H9 (cell line): ENCODE measurements at regions not wholly inside any gene's neighbourhood (a gene's known extent, or its start where the extent isn't known, plus 50 kb on each side); places are given as distances from the start of the nearest gene placed in this dataset.

Source experiments
- DNase-seq: peaks from one replicate; pipeline ENCODE4 v3.0.0-alpha.2; 2017
- H2AFZ ChIP-seq: one replicate; pipeline ENCODE4 v1.6.1; 2013; ENCODE audit warnings: mild to moderate bottlenecking, low read length, control low read depth, moderate library complexity
- H2AK5ac ChIP-seq: 2 replicates; pipeline ENCODE4 v1.6.1; 2013; ENCODE audit warnings: low read length, control low read depth, mixed read lengths; ENCODE audit not compliant: insufficient read length
- H2BK120ac ChIP-seq: one replicate; pipeline ENCODE4 v1.6.1; 2013; ENCODE audit warnings: low read depth, mild to moderate bottlenecking, low read length, control low read depth, inconsistent platforms; ENCODE audit not compliant: poor library complexity, severe bottlenecking
- H2BK12ac ChIP-seq: 2 replicates; pipeline ENCODE4 v1.6.1; 2013; ENCODE audit warnings: low read length, control low read depth, mixed read lengths, low read depth; ENCODE audit not compliant: insufficient read length
- H2BK15ac ChIP-seq: 2 replicates; pipeline ENCODE4 v1.6.1; 2013; ENCODE audit warnings: low read depth, low read length, control low read depth
- H2BK20ac ChIP-seq: one replicate; pipeline ENCODE4 v1.6.1; 2013; ENCODE audit warnings: low read depth, mild to moderate bottlenecking, low read length, control low read depth, inconsistent platforms; ENCODE audit not compliant: poor library complexity, severe bottlenecking
- H2BK5ac ChIP-seq: 2 replicates; pipeline ENCODE4 v1.6.1; 2013; ENCODE audit warnings: low read length, control low read depth, mixed read lengths; ENCODE audit not compliant: insufficient read length
- H3K14ac ChIP-seq: 2 replicates; pipeline ENCODE4 v1.6.1; 2013; ENCODE audit warnings: low read length, control low read depth; ENCODE audit not compliant: insufficient read depth
- H3K18ac ChIP-seq: 2 replicates; pipeline ENCODE4 v1.6.1; 2013; ENCODE audit warnings: low read depth, mild to moderate bottlenecking, mixed read lengths, low read length, control low read depth; ENCODE audit not compliant: insufficient read length
- H3K23ac ChIP-seq: 2 replicates; pipeline ENCODE4 v1.6.1; 2013; ENCODE audit warnings: low read length, control low read depth, mixed read lengths, low read depth; ENCODE audit not compliant: insufficient read length
- H3K23me2 ChIP-seq: 2 replicates; pipeline ENCODE4 v1.6.1; 2013; ENCODE audit warnings: low read depth, mild to moderate bottlenecking, mixed read lengths, low read length, control low read depth; ENCODE audit not compliant: insufficient read length, poor library complexity, severe bottlenecking
- H3K27ac ChIP-seq: 2 replicates; pipeline ENCODE4 v1.5.1; 2013; ENCODE audit warnings: low read length, control low read depth, mixed read lengths, low read depth; ENCODE audit not compliant: insufficient read length
- H3K27me3 ChIP-seq: 2 replicates; pipeline ENCODE4 v1.6.1; 2013; ENCODE audit warnings: low read length, control low read depth, inconsistent platforms; ENCODE audit not compliant: insufficient read depth
- H3K4ac ChIP-seq: 2 replicates; pipeline ENCODE4 v1.6.1; 2013; ENCODE audit warnings: low read depth, mild to moderate bottlenecking, control low read depth, inconsistent platforms, low read length, moderate library complexity
- H3K4me1 ChIP-seq: 2 replicates; pipeline ENCODE4 v1.6.1; 2013; ENCODE audit warnings: low read length, control low read depth, inconsistent platforms; ENCODE audit not compliant: insufficient read depth
- H3K4me2 ChIP-seq: 2 replicates; pipeline ENCODE4 v1.6.1; 2013; ENCODE audit warnings: low read length, control low read depth, mixed read lengths; ENCODE audit not compliant: insufficient read length, insufficient read depth
- H3K56ac ChIP-seq: 2 replicates; pipeline ENCODE4 v1.6.1; 2013; ENCODE audit warnings: low read depth, mild to moderate bottlenecking, mixed read lengths, low read length, control low read depth; ENCODE audit not compliant: insufficient read length
- H3K79me1 ChIP-seq: 2 replicates; pipeline ENCODE4 v1.6.1; 2013; ENCODE audit warnings: low read depth, mild to moderate bottlenecking, moderate library complexity, low read length, control low read depth, inconsistent platforms; ENCODE audit not compliant: insufficient read depth, poor library complexity, severe bottlenecking
- H3K79me2 ChIP-seq: 2 replicates; pipeline ENCODE4 v1.6.1; 2013; ENCODE audit warnings: low read length, control low read depth, inconsistent platforms; ENCODE audit not compliant: insufficient read depth
- H3K9ac ChIP-seq: 2 replicates; pipeline ENCODE4 v1.6.1; 2013; ENCODE audit warnings: low read length, control low read depth, mixed read lengths; ENCODE audit not compliant: insufficient read length; ENCODE audit errors: extremely low read depth
- H3K9me3 ChIP-seq: one replicate; pipeline ENCODE4 v1.6.1; 2013; ENCODE audit warnings: low read depth, low read length, inconsistent platforms; ENCODE audit not compliant: control insufficient read depth
- H3T11ph ChIP-seq: one replicate; pipeline ENCODE4 v1.6.1; 2013; ENCODE audit warnings: mild to moderate bottlenecking, low read length, control low read depth, inconsistent platforms
- H4K20me1 ChIP-seq: one replicate; pipeline ENCODE4 v1.6.1; 2013; ENCODE audit not compliant: control insufficient read depth, insufficient read length, insufficient read depth
- H4K5ac ChIP-seq: 2 replicates; pipeline ENCODE4 v1.6.1; 2013; ENCODE audit warnings: low read depth, mild to moderate bottlenecking, mixed read lengths, low read length, control low read depth; ENCODE audit not compliant: insufficient read length
- H4K8ac ChIP-seq: replicated peaks from 2 replicates; pipeline ENCODE4 v1.6.1; 2013; ENCODE audit warnings: low read length, control low read depth, mixed read lengths, low read depth; ENCODE audit not compliant: insufficient read length
- H4K91ac ChIP-seq: 2 replicates; pipeline ENCODE4 v1.6.1; 2013; ENCODE audit warnings: low read depth, mild to moderate bottlenecking, moderate library complexity, mixed read lengths, low read length, control low read depth; ENCODE audit not compliant: insufficient read length
- H3K27ac Mint-ChIP-seq, 3 experiments: 2 replicates in 2 of 3; 3 replicates in 1 of 3; pipeline ENCODE4 v1.8.0; 2020 to 2021; ENCODE audit warnings: mixed read lengths in 3 of 3, mild to moderate bottlenecking in 1 of 3, moderate library complexity in 1 of 3
- H3K27me3 Mint-ChIP-seq: 2 replicates; pipeline ENCODE4 v1.8.0; 2021; ENCODE audit warnings: low read depth, mild to moderate bottlenecking, moderate library complexity, mixed read lengths
- H3K36me3 Mint-ChIP-seq, 3 experiments: 2 replicates in 2 of 3; 3 replicates in 1 of 3; pipeline ENCODE4 v1.8.0; 2020 to 2021; ENCODE audit warnings: low read depth in 3 of 3, mixed read lengths in 3 of 3; ENCODE audit not compliant: insufficient read depth in 1 of 3
- H3K4me1 Mint-ChIP-seq, 2 experiments: 2 replicates each; pipeline ENCODE4 v1.8.0; 2020; ENCODE audit warnings: mixed read lengths in 2 of 2
- H3K4me3 Mint-ChIP-seq, 2 experiments: 2 replicates in 1 of 2; 3 replicates in 1 of 2; pipeline ENCODE4 v1.8.0; 2020 to 2021; ENCODE audit warnings: mild to moderate bottlenecking in 2 of 2, mixed read lengths in 2 of 2, moderate library complexity in 1 of 2
- H3K9me3 Mint-ChIP-seq, 2 experiments: 2 replicates in 1 of 2; 3 replicates in 1 of 2; pipeline ENCODE4 v1.8.0; 2020; ENCODE audit warnings: mild to moderate bottlenecking in 2 of 2, mixed read lengths in 2 of 2, moderate library complexity in 1 of 2
- CTCF ChIP-seq: fragments of 200-600 bp; sonication (generic); conservative IDR thresholded peaks from 3 replicates; pipeline ENCODE4 v1.8.0; 2021; ENCODE audit warnings: antibody characterized with exemption, mild to moderate bottlenecking

- Mint-ChIP-seq H3K27ac (no peak overlapping the region), H3K4me1 (no peaks in the 10 kb centered on the region), H3K27me3 (peaks cover 12% of the 10 kb centered on the region), H3K9me3 (peaks cover 2 to 3% of the 10 kb centered on the region in 2 experiments; a peak in 2 of 5 replicates), H3K4me3 (no peak overlapping the region), H3K36me3 (no peaks in the 10 kb centered on the region)
- no peak overlapping the region for H4K5ac ChIP-seq
- no peak overlapping the region for H3K9ac ChIP-seq
- no peak overlapping the region for H3T11ph ChIP-seq
- H3K27ac ChIP-seq = no peak overlapping the region
- no peak for TF ChIP-seq CTCF
- H3K79me1 ChIP-seq = no peaks in the 10 kb centered on the region
- H4K91ac ChIP-seq = no peak overlapping the region
- H2BK12ac ChIP-seq = no peak overlapping the region
- no peaks in the 10 kb centered on the region for H3K9me3 ChIP-seq
- H2BK15ac ChIP-seq = no peak overlapping the region
- no peaks in the 10 kb centered on the region for H4K20me1 ChIP-seq
- H3K4me1 ChIP-seq = no peaks in the 10 kb centered on the region
- H3K23ac ChIP-seq = no peak overlapping the region
- H2BK5ac ChIP-seq = no peak overlapping the region
- no peak overlapping the region for H2BK20ac ChIP-seq
- H3K27me3 ChIP-seq = no peaks in the 10 kb centered on the region
- no peak overlapping the region for H2AFZ ChIP-seq
- no peak overlapping the region for H2AK5ac ChIP-seq
- no peak overlapping the region for H2BK120ac ChIP-seq
- no peaks in the 10 kb centered on the region for H3K23me2 ChIP-seq
- no peak overlapping the region for H3K18ac ChIP-seq
- no peak overlapping the region for H3K56ac ChIP-seq
- no peak for DNase-seq
- no peak overlapping the region for H3K14ac ChIP-seq
- H4K8ac ChIP-seq = no peak overlapping the region
- no peaks in the 10 kb centered on the region for H3K79me2 ChIP-seq
- H3K4ac ChIP-seq = no peak overlapping the region
- H3K4me2 ChIP-seq = no peak overlapping the region
Observed at GRCh38 chr10:47147186-47147585, 152.8 kb upstream of the GDF10 start.
